Neural progenitor cell (in vitro differentiated cells): ENCODE measurements at regions not wholly inside any gene's neighbourhood (a gene's known extent, or its start where the extent isn't known, plus 50 kb on each side); places are given as distances from the start of the nearest gene placed in this dataset.
"Not testable (repeated sequence)": the region's sequence is repeated elsewhere in the genome, so short reads cannot be mapped to it uniquely, and the experiment has no call there.

Source experiments
- DNase-seq: peaks from one replicate; pipeline ENCODE4 v3.0.0-alpha.2; 2016; ENCODE audit warnings: low spot score
- H2AFZ ChIP-seq: fragments of 200-600 bp; sonication (generic); replicated peaks from 2 replicates; pipeline ENCODE4 v1.6.1; 2016; ENCODE audit warnings: antibody characterized with exemption
- H3F3A ChIP-seq: fragments of 200-600 bp; sonication (generic); 2 replicates; pipeline ENCODE4 v1.6.1; 2016; ENCODE audit warnings: antibody characterized with exemption, low read depth
- H3K27ac ChIP-seq: fragments of 200-600 bp; sonication (generic); 2 replicates; pipeline ENCODE4 v1.5.1; 2016; ENCODE audit warnings: mild to moderate bottlenecking
- H3K27me3 ChIP-seq: fragments of 200-600 bp; sonication (generic); 2 replicates; pipeline ENCODE4 v1.6.1; 2016; ENCODE audit warnings: mild to moderate bottlenecking, moderate library complexity
- H3K36me3 ChIP-seq: fragments of 200-600 bp; sonication (generic); 2 replicates; pipeline ENCODE4 v1.5.1; 2016
- H3K4me1 ChIP-seq: fragments of 200-600 bp; sonication (generic); 2 replicates; pipeline ENCODE4 v1.6.1; 2016; ENCODE audit warnings: mixed run types
- H3K4me2 ChIP-seq: fragments of 200-600 bp; sonication (generic); 2 replicates; pipeline ENCODE4 v1.6.1; 2016
- H3K4me3 ChIP-seq: fragments of 200-600 bp; sonication (generic); 2 replicates; pipeline ENCODE4 v1.5.1; 2016
- H3K79me2 ChIP-seq: fragments of 200-600 bp; sonication (generic); 2 replicates; pipeline ENCODE4 v1.6.1; 2016; ENCODE audit warnings: low read depth
- H3K9ac ChIP-seq: fragments of 200-600 bp; sonication (generic); 2 replicates; pipeline ENCODE4 v1.6.1; 2016
- H3K9me3 ChIP-seq: fragments of 200-600 bp; sonication (generic); 2 replicates; pipeline ENCODE4 v1.5.1; 2016; ENCODE audit warnings: low read depth
- H4K20me1 ChIP-seq: fragments of 200-600 bp; sonication (generic); 2 replicates; pipeline ENCODE4 v1.6.1; 2016; ENCODE audit warnings: low read depth
- H3K27ac Mint-ChIP-seq: 3 replicates; pipeline ENCODE4 v1.8.0; 2021; ENCODE audit warnings: mixed read lengths
- H3K27me3 Mint-ChIP-seq: 2 replicates; pipeline ENCODE4 v1.8.0; 2022; ENCODE audit warnings: low read depth, mild to moderate bottlenecking, inconsistent platforms, moderate library complexity, mixed read lengths; ENCODE audit not compliant: insufficient read depth
- H3K36me3 Mint-ChIP-seq: 3 replicates; pipeline ENCODE4 v1.8.0; 2021; ENCODE audit warnings: mixed read lengths
- H3K4me1 Mint-ChIP-seq: 3 replicates; pipeline ENCODE4 v1.8.0; 2021; ENCODE audit warnings: mixed read lengths
- H3K4me3 Mint-ChIP-seq: 3 replicates; pipeline ENCODE4 v1.8.0; 2021; ENCODE audit warnings: mild to moderate bottlenecking, moderate library complexity, mixed read lengths
- H3K9me3 Mint-ChIP-seq: 3 replicates; pipeline ENCODE4 v1.8.0; 2020; ENCODE audit warnings: mixed read lengths
- EZH2 ChIP-seq: fragments of 200-600 bp; sonication (generic); IDR thresholded peaks from 2 replicates; pipeline ENCODE4 v1.6.1; 2017; ENCODE audit warnings: antibody characterized with exemption, mild to moderate bottlenecking, moderate library complexity
- EZH2phosphoT487 ChIP-seq: fragments of 200-600 bp; sonication (generic); IDR thresholded peaks from 2 replicates; pipeline ENCODE4 v1.6.1; 2017; ENCODE audit warnings: antibody characterized with exemption
- TF ChIP-seq, protein P1 (sequence below): fragments of 200-600 bp; sonication (generic); IDR thresholded peaks from 2 replicates; pipeline ENCODE4 v1.5.1; 2017; ENCODE audit warnings: antibody characterized with exemption, mild to moderate bottlenecking

DNA sequence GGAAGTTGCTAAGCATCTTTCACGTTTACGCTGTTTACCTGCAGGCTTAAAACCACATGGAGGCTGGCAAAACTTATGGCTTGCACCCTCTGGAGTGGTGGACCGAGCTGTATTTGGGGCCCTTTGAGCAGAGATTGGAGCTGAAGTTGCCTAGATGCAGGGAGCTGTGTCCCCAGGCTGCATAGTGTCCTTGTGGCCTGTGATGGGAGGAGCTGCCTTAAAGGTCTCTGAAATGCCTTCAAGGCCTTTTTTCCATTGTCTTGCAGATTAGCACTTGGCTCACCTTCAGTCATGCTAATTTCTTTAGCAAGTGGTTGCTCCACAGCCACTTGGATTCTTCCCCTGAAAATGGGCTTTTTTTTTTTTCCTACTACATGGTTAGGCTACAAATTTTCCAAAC lies 81.5 kb upstream of the CHD1 start:
- Histone ChIP-seq H3K4me2 (no peak overlapping the region), H3K9me3 (no peaks in the 10 kb centered on the region), H3K4me1 (no peaks in the 10 kb centered on the region), H3K36me3 (no peaks in the 10 kb centered on the region), H3K9ac (no peak overlapping the region), H3K4me3 (no peak overlapping the region), H3K27ac (no peak overlapping the region), H3K79me2 (no peaks in the 10 kb centered on the region), H3K27me3 (no peaks in the 10 kb centered on the region), H4K20me1 (no peaks in the 10 kb centered on the region), H2AFZ (no peak overlapping the region), H3F3A (no peaks in the 10 kb centered on the region)
- Mint-ChIP-seq H3K9me3 (peaks cover 4% of the 10 kb centered on the region), H3K4me3 (no peak overlapping the region), H3K36me3 (no peaks in the 10 kb centered on the region), H3K27ac (no peak overlapping the region), H3K27me3 (no peaks in the 10 kb centered on the region), H3K4me1 (no peaks in the 10 kb centered on the region)
- DNase-seq = no peak
- no peak for TF ChIP-seq EZH2
- TF ChIP-seq, protein P1, sequence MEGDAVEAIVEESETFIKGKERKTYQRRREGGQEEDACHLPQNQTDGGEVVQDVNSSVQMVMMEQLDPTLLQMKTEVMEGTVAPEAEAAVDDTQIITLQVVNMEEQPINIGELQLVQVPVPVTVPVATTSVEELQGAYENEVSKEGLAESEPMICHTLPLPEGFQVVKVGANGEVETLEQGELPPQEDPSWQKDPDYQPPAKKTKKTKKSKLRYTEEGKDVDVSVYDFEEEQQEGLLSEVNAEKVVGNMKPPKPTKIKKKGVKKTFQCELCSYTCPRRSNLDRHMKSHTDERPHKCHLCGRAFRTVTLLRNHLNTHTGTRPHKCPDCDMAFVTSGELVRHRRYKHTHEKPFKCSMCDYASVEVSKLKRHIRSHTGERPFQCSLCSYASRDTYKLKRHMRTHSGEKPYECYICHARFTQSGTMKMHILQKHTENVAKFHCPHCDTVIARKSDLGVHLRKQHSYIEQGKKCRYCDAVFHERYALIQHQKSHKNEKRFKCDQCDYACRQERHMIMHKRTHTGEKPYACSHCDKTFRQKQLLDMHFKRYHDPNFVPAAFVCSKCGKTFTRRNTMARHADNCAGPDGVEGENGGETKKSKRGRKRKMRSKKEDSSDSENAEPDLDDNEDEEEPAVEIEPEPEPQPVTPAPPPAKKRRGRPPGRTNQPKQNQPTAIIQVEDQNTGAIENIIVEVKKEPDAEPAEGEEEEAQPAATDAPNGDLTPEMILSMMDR = no peak

DNA sequence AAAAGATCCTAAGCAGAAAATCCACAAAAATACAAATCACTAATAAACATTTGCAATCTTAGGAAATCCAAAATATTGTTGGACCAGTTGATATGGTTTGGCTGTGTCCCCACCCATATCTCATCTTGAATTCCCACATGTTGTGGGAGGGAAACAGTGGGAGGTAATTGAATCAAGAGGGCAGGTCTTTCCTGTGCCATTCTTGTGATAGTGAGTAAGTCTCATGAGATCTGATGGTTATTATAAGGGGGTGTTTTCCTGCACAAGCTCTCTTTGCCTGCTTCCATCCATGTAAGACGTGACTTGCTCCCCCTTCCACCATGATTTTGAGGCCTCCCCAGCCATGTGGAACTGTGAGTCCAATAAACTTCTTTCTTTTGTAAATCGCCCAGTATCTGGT lies 79.2 kb upstream of the CHD1 start:
- not testable (repeated sequence) for H2AFZ ChIP-seq, H3K4me1 ChIP-seq, H3K4me3 ChIP-seq, H3F3A ChIP-seq, H3K27me3 ChIP-seq, H3K36me3 ChIP-seq, DNase-seq, H4K20me1 ChIP-seq, H3K27ac Mint-ChIP-seq, H3K36me3 Mint-ChIP-seq, H3K9me3 ChIP-seq, H3K9ac ChIP-seq, H3K4me2 ChIP-seq, H3K27ac ChIP-seq, H3K4me1 Mint-ChIP-seq, H3K27me3 Mint-ChIP-seq, H3K9me3 Mint-ChIP-seq, H3K4me3 Mint-ChIP-seq, H3K79me2 ChIP-seq

DNA sequence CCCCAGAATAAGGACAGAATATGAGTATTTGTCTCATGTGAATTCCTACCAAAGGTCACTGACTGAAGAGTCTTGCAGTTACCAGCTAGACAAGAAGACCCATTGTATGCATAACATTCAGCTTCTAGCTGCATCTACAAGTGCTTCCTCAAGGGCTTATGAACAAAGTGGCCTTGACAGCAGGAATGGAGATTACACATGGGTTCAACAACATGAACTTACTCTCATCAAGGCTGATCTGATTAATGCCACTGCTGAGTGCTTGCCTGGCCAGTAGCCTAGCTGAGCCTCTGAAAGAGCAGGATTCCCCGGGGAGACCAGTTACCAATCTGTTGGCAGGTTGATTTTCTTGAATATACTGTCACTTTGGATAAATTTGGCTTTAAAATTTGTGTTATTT lies 76.7 kb upstream of the CHD1 start:
- no peak overlapping the region for H3K9ac ChIP-seq
- Mint-ChIP-seq H3K9me3 (no peaks in the 10 kb centered on the region), H3K27me3 (no peaks in the 10 kb centered on the region), H3K4me3 (no peak overlapping the region), H3K27ac (no peak overlapping the region), H3K4me1 (no peaks in the 10 kb centered on the region), H3K36me3 (no peaks in the 10 kb centered on the region)
- no peak overlapping the region for H2AFZ ChIP-seq
- no peak for DNase-seq
- H3F3A ChIP-seq = no peaks in the 10 kb centered on the region
- H4K20me1 ChIP-seq = no peaks in the 10 kb centered on the region
- no peaks in the 10 kb centered on the region for H3K27me3 ChIP-seq
- no peak overlapping the region for H3K4me3 ChIP-seq
- H3K4me1 ChIP-seq = peaks cover 1% of the 10 kb centered on the region
- no peak overlapping the region for H3K4me2 ChIP-seq
- H3K36me3 ChIP-seq = no peaks in the 10 kb centered on the region
- no peak overlapping the region for H3K27ac ChIP-seq
- no peaks in the 10 kb centered on the region for H3K79me2 ChIP-seq
- no peaks in the 10 kb centered on the region for H3K9me3 ChIP-seq
- TF ChIP-seq, protein P1 = no peak
- TF ChIP-seq EZH2 (no peak), EZH2phosphoT487 (no peak)

DNA sequence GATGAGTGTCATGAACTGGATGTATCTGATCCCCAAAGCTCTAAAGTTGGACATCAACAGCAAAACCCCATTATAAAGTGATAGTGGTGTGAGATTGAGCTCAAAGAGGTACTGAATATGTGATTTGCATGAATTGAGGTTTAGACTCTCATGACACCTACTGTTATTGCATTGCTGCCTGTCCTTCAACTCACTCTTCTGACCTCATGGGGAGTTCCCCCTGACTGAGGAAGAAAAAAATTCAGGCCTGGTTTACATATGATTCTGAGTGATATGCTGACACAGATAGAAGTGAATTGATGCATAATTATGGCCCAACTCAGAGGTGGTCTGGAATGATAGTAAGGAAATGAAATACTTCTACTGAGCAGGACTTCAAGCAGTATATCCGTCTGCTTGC lies 76.2 kb upstream of the CHD1 start:
- Mint-ChIP-seq H3K27me3 (no peaks in the 10 kb centered on the region), H3K27ac (no peak overlapping the region), H3K9me3 (no peaks in the 10 kb centered on the region), H3K36me3 (no peaks in the 10 kb centered on the region), H3K4me1 (no peaks in the 10 kb centered on the region), H3K4me3 (no peak overlapping the region)
- Histone ChIP-seq H3K4me1 (peaks cover 7% of the 10 kb centered on the region), H3K9me3 (no peaks in the 10 kb centered on the region), H3K9ac (no peak overlapping the region), H3K36me3 (no peaks in the 10 kb centered on the region), H3F3A (no peaks in the 10 kb centered on the region), H3K4me2 (no peak overlapping the region), H3K4me3 (no peak overlapping the region), H3K27me3 (no peaks in the 10 kb centered on the region), H2AFZ (no peak overlapping the region), H3K79me2 (no peaks in the 10 kb centered on the region), H4K20me1 (no peaks in the 10 kb centered on the region), H3K27ac (no peak overlapping the region)
- DNase-seq = no peak
- TF ChIP-seq, protein P1 = no peak
- TF ChIP-seq EZH2 (no peak), EZH2phosphoT487 (no peak)
